GM19035 (cell line): ENCODE measurements at regions not wholly inside any gene's neighbourhood (a gene's known extent, or its start where the extent isn't known, plus 50 kb on each side); places are given as distances from the start of the nearest gene placed in this dataset.

Source experiments
- ATAC-seq: cut with Tn5 transposase; IDR thresholded peaks from one replicate; pipeline ENCODE4 v1.9.1; 2021; ENCODE audit not compliant: unreplicated experiment

- ATAC-seq = no peak
Measured at GRCh38 chr2:167900435-167901114, 346.8 kb downstream of the STK39 start.

GRCh38 chr2:167898340-167898739, 349.1 kb downstream of the STK39 start:
- ATAC-seq = no peak

- ATAC-seq = no peak
Measured at GRCh38 chr2:167891841-167892240, 355.6 kb downstream of the STK39 start.

- ATAC-seq = no peak
Measured at GRCh38 chr2:167890739-167891138, 356.7 kb downstream of the STK39 start.

- ATAC-seq = no peak
Measured at GRCh38 chr2:167880415-167880814, 367.0 kb downstream of the STK39 start.

GRCh38 chr2:167875529-167875928, 371.9 kb downstream of the STK39 start:
- ATAC-seq = no peak

GRCh38 chr2:167874812-167875211, 372.6 kb downstream of the STK39 start:
- no peak for ATAC-seq

GRCh38 chr2:167871286-167871685, 376.1 kb downstream of the STK39 start:
- ATAC-seq = no peak

- ATAC-seq = no peak
Measured at GRCh38 chr2:167869200-167869599, 378.2 kb downstream of the STK39 start.

- no peak for ATAC-seq
Measured at GRCh38 chr2:167863377-167863776, 384.0 kb downstream of the STK39 start.

- ATAC-seq = peak; percentile 60
Measured at GRCh38 chr2:167862782-167863181, 384.6 kb downstream of the STK39 start.

GRCh38 chr2:167862296-167862695, 385.1 kb downstream of the STK39 start:
- no peak for ATAC-seq

GRCh38 chr2:167861574-167862193, 385.7 kb downstream of the STK39 start:
- ATAC-seq = no peak

GRCh38 chr2:167860082-167860481, 387.3 kb downstream of the STK39 start:
- no peak for ATAC-seq

GRCh38 chr2:167859676-167860075, 387.7 kb downstream of the STK39 start:
- no peak for ATAC-seq

GRCh38 chr2:167858086-167858485, 389.3 kb downstream of the STK39 start:
- ATAC-seq = no peak

- ATAC-seq = no peak
Measured at GRCh38 chr2:167857416-167857815, 390.0 kb downstream of the STK39 start.

- ATAC-seq = no peak
Measured at GRCh38 chr2:167856190-167856589, 391.2 kb downstream of the STK39 start.

GRCh38 chr2:167855211-167855610, 392.2 kb downstream of the STK39 start:
- ATAC-seq = no peak

- ATAC-seq = no peak
Measured at GRCh38 chr2:167853717-167854116, 393.7 kb downstream of the STK39 start.

- ATAC-seq = no peak
Measured at GRCh38 chr2:167851876-167852275, 395.5 kb downstream of the STK39 start.

GRCh38 chr2:167851323-167851860, 396.0 kb downstream of the STK39 start:
- ATAC-seq = no peak
